ENCODE measurements at regions not wholly inside any gene's neighbourhood (a gene's known extent, or its start where the extent isn't known, plus 50 kb on each side); places are given as distances from the start of the nearest gene placed in this dataset.
"Not testable (repeated sequence)": the region's sequence is repeated elsewhere in the genome, so short reads cannot be mapped to it uniquely, and the experiment has no call there.

- DNase-seq = no peak
Measured at GRCh38 chr5:56656846-56657726, 158.3 kb upstream of the MAP3K1 start.

GRCh38 chr5:56651893-56652292, 163.5 kb upstream of the MAP3K1 start:
- DNase-seq = no peak

GRCh38 chr5:56650386-56650785, 165.0 kb upstream of the MAP3K1 start:
- DNase-seq = no peak

GRCh38 chr5:56649569-56649968, 165.8 kb upstream of the MAP3K1 start:
- DNase-seq = no peak

GRCh38 chr5:56648460-56649034, 166.8 kb upstream of the MAP3K1 start:
- no peak for DNase-seq

- no peak for DNase-seq
Measured at GRCh38 chr5:56647099-56647850, 168.1 kb upstream of the MAP3K1 start.

GRCh38 chr5:56641635-56642260, 173.6 kb upstream of the MAP3K1 start:
- no peak for DNase-seq

GRCh38 chr5:56640763-56641406, 174.5 kb upstream of the MAP3K1 start:
- no peak for DNase-seq

- DNase-seq = no peak
Measured at GRCh38 chr5:56639476-56639875, 175.9 kb upstream of the MAP3K1 start.

GRCh38 chr5:56638768-56639238, 176.5 kb upstream of the MAP3K1 start:
- DNase-seq = no peak

- DNase-seq = no peak
Measured at GRCh38 chr5:56638061-56638621, 177.2 kb upstream of the MAP3K1 start.

- DNase-seq = no peak
Measured at GRCh38 chr5:56637321-56637920, 177.9 kb upstream of the MAP3K1 start.

- no peak for DNase-seq
Measured at GRCh38 chr5:56633950-56634349, 181.4 kb upstream of the MAP3K1 start.

- DNase-seq = no peak
Measured at GRCh38 chr5:56632939-56633338, 182.4 kb upstream of the MAP3K1 start.

GRCh38 chr5:56632199-56632598, 183.2 kb upstream of the MAP3K1 start:
- no peak for DNase-seq

GRCh38 chr5:56631719-56632118, 183.6 kb upstream of the MAP3K1 start:
- no peak for DNase-seq

- DNase-seq = not testable (repeated sequence)
Measured at GRCh38 chr5:56628616-56629015, 186.7 kb upstream of the MAP3K1 start.

- no peak for DNase-seq
Measured at GRCh38 chr5:56625541-56625940, 189.8 kb upstream of the MAP3K1 start.

- DNase-seq = no peak
Measured at GRCh38 chr5:56624751-56625150, 190.6 kb upstream of the MAP3K1 start.

- no peak for DNase-seq
Measured at GRCh38 chr5:56622141-56622540, 193.2 kb upstream of the MAP3K1 start.

GRCh38 chr5:56620903-56621677, 194.3 kb upstream of the MAP3K1 start:
- DNase-seq = no peak
